HEK293 (cell line): ENCODE measurements at regions not wholly inside any gene's neighbourhood (a gene's known extent, or its start where the extent isn't known, plus 50 kb on each side); places are given as distances from the start of the nearest gene placed in this dataset.

Experiments used
- ZBTB17 ChIP-seq: fragments of 450-650 bp; formaldehyde crosslinking; IDR thresholded peaks from 2 replicates; pipeline ENCODE4 v1.5.1; 2016; ENCODE audit warnings: missing biosample characterization, missing genetic modification characterization
- ZNF184 ChIP-seq: fragments of 450-650 bp; IDR thresholded peaks from 2 replicates; pipeline ENCODE4 v1.5.1; 2018; ENCODE audit warnings: missing biosample characterization, mild to moderate bottlenecking, missing genetic modification characterization
- ZNF266 ChIP-seq: fragments of 450-650 bp; formaldehyde crosslinking; IDR thresholded peaks from 2 replicates; pipeline ENCODE4 v1.5.1; 2016; ENCODE audit warnings: missing biosample characterization, missing genetic modification characterization, low read depth
- ZNF747 ChIP-seq: fragments of 450-650 bp; formaldehyde crosslinking; IDR thresholded peaks from 2 replicates; pipeline ENCODE4 v1.5.1; 2016; ENCODE audit warnings: missing biosample characterization, missing genetic modification characterization

- TF ChIP-seq ZNF747 (no peak), ZNF266 (tag by site-specific recombination) (no peak), ZBTB17 (tag by site-specific recombination) (no peak), ZNF184 (no peak)
Observed at GRCh38 chr4:170339522-170339921, 249.8 kb upstream of the AADAT start.
